HG03432 (cell line): ENCODE measurements at regions not wholly inside any gene's neighbourhood (a gene's known extent, or its start where the extent isn't known, plus 50 kb on each side); places are given as distances from the start of the nearest gene placed in this dataset.

Experiments
- ATAC-seq: cut with Tn5 transposase; IDR thresholded peaks from one replicate; pipeline ENCODE4 v1.9.1; 2021; ENCODE audit warnings: mild to moderate bottlenecking, moderate library complexity; ENCODE audit not compliant: unreplicated experiment

- ATAC-seq: no peak
These were observed 527.4 kb downstream of the RASEF start for GRCh38 chr9:82535432-82535998.

- ATAC-seq: no peak
These were observed 524.3 kb downstream of the RASEF start for GRCh38 chr9:82538634-82539033.

GRCh38 chr9:82539146-82539545 is 523.8 kb downstream of the RASEF start:
- ATAC-seq: no peak

GRCh38 chr9:82539856-82540579 is 522.9 kb downstream of the RASEF start:
- ATAC-seq: no peak

GRCh38 chr9:82543726-82544125 is 519.2 kb downstream of the RASEF start:
- ATAC-seq: no peak

GRCh38 chr9:82546136-82546535 is 516.8 kb downstream of the RASEF start:
- no peak for ATAC-seq

- no peak for ATAC-seq
These were observed 514.9 kb downstream of the RASEF start for GRCh38 chr9:82547995-82548394.

GRCh38 chr9:82549174-82549821 is 513.6 kb downstream of the RASEF start:
- no peak for ATAC-seq

- no peak for ATAC-seq
These were observed 510.2 kb downstream of the RASEF start for GRCh38 chr9:82552784-82553183.

- ATAC-seq: no peak
These were observed 509.1 kb downstream of the RASEF start for GRCh38 chr9:82553654-82554366.

- ATAC-seq: no peak
These were observed 508.6 kb downstream of the RASEF start for GRCh38 chr9:82554381-82554780.

GRCh38 chr9:82555031-82555430 is 507.9 kb downstream of the RASEF start:
- no peak for ATAC-seq

GRCh38 chr9:82555431-82556051 is 507.4 kb downstream of the RASEF start:
- no peak for ATAC-seq

GRCh38 chr9:82558346-82558745 is 504.6 kb downstream of the RASEF start:
- ATAC-seq: no peak

- ATAC-seq: no peak
These were observed 503.9 kb downstream of the RASEF start for GRCh38 chr9:82558855-82559630.

- ATAC-seq: no peak
These were observed 502.9 kb downstream of the RASEF start for GRCh38 chr9:82560036-82560435.

- ATAC-seq: no peak
These were observed 502.5 kb downstream of the RASEF start for GRCh38 chr9:82560457-82560904.

GRCh38 chr9:82563094-82563493 is 499.8 kb downstream of the RASEF start:
- ATAC-seq: no peak

GRCh38 chr9:82563841-82564240 is 499.1 kb downstream of the RASEF start:
- no peak for ATAC-seq

- no peak for ATAC-seq
These were observed 497.6 kb downstream of the RASEF start for GRCh38 chr9:82565188-82565969.
